Progenitor cell of endocrine pancreas (in vitro differentiated cells): ENCODE measurements at regions not wholly inside any gene's neighbourhood (a gene's known extent, or its start where the extent isn't known, plus 50 kb on each side); places are given as distances from the start of the nearest gene placed in this dataset.
A peak's percentile ranks its signal among the peaks of the same experiment; 100 is the strongest.
"Not testable (repeated sequence)": the region's sequence is repeated elsewhere in the genome, so short reads cannot be mapped to it uniquely, and the experiment has no call there.

ENCODE experiments used
- DNase-seq: peaks from one replicate; pipeline ENCODE4 v3.0.0; 2021; ENCODE audit warnings: low spot score; ENCODE audit not compliant: unreplicated experiment
- H3K27ac Mint-ChIP-seq: 2 replicates; pipeline ENCODE4 v1.8.0; 2021; ENCODE audit warnings: mild to moderate bottlenecking, moderate library complexity, mixed read lengths
- H3K27me3 Mint-ChIP-seq: 2 replicates; pipeline ENCODE4 v1.8.0; 2021; ENCODE audit warnings: mixed read lengths
- H3K36me3 Mint-ChIP-seq: 2 replicates; pipeline ENCODE4 v1.8.0; 2022; ENCODE audit warnings: mixed read lengths; ENCODE audit not compliant: insufficient read depth
- H3K4me1 Mint-ChIP-seq: 2 replicates; pipeline ENCODE4 v1.8.0; 2021; ENCODE audit warnings: low read depth, mixed read lengths
- H3K4me3 Mint-ChIP-seq: 2 replicates; pipeline ENCODE4 v1.8.0; 2021; ENCODE audit warnings: low read depth, mild to moderate bottlenecking, moderate library complexity, mixed read lengths
- H3K9me3 Mint-ChIP-seq: 2 replicates; pipeline ENCODE4 v1.8.0; 2021; ENCODE audit warnings: low read depth, mixed read lengths
- TF ChIP-seq, protein P1 (sequence below): fragments of 200-600 bp; sonication (generic); IDR thresholded peaks from one replicate; pipeline ENCODE4 v1.5.0; 2021; ENCODE audit warnings: antibody characterized with exemption, mild to moderate bottlenecking; ENCODE audit not compliant: unreplicated experiment

DNA sequence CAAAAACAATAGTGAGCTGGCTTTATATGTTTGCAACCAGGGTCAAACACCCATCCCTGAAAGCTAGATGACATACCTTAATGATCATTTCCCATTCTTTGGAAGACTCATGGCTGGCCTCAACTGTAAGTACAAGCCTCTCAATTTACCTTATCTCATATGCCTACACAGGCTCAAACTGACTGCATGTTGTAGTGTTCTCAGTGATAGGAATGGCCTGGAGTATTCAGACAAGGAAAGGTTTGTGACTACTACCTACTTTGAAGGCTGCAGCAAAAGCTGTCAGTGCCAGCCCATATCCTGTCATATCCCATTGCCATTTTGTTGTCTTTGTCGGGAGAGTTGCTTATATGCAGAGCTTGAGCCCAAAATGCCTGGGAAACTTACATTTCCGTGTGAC lies 205.2 kb upstream of the MOCS1 start:
- H3K36me3 Mint-ChIP-seq: peaks cover 2% of the 10 kb centered on the region
- H3K4me3 Mint-ChIP-seq: no peak overlapping the region
- peaks cover 19% of the 10 kb centered on the region for H3K4me1 Mint-ChIP-seq
- H3K27me3 Mint-ChIP-seq: no peaks in the 10 kb centered on the region
- DNase-seq: no peak
- TF ChIP-seq, protein P1, sequence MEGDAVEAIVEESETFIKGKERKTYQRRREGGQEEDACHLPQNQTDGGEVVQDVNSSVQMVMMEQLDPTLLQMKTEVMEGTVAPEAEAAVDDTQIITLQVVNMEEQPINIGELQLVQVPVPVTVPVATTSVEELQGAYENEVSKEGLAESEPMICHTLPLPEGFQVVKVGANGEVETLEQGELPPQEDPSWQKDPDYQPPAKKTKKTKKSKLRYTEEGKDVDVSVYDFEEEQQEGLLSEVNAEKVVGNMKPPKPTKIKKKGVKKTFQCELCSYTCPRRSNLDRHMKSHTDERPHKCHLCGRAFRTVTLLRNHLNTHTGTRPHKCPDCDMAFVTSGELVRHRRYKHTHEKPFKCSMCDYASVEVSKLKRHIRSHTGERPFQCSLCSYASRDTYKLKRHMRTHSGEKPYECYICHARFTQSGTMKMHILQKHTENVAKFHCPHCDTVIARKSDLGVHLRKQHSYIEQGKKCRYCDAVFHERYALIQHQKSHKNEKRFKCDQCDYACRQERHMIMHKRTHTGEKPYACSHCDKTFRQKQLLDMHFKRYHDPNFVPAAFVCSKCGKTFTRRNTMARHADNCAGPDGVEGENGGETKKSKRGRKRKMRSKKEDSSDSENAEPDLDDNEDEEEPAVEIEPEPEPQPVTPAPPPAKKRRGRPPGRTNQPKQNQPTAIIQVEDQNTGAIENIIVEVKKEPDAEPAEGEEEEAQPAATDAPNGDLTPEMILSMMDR: no peak
- H3K27ac Mint-ChIP-seq: no peak overlapping the region
- H3K9me3 Mint-ChIP-seq: peaks cover 16% of the 10 kb centered on the region

- peak overlapping the region; percentile 30 for H3K4me3 Mint-ChIP-seq
- H3K4me1 Mint-ChIP-seq: peaks cover 19% of the 10 kb centered on the region
- peaks cover 2% of the 10 kb centered on the region for H3K36me3 Mint-ChIP-seq
- peak overlapping the region; percentile 87 for H3K27ac Mint-ChIP-seq
- no peaks in the 10 kb centered on the region for H3K27me3 Mint-ChIP-seq
- DNase-seq: no peak
- TF ChIP-seq, protein P1: no peak
- H3K9me3 Mint-ChIP-seq: peaks cover 17% of the 10 kb centered on the region
Observed at GRCh38 chr6:40138273-40138720, 204.0 kb upstream of the MOCS1 start.

GRCh38 chr6:40135491-40136072 lies 201.3 kb upstream of the MOCS1 start:
- Mint-ChIP-seq H3K27me3 (no peaks in the 10 kb centered on the region), H3K27ac (no peak overlapping the region), H3K36me3 (peaks cover 2% of the 10 kb centered on the region), H3K4me1 (peaks cover 19% of the 10 kb centered on the region), H3K9me3 (peaks cover 17% of the 10 kb centered on the region), H3K4me3 (no peak overlapping the region)
- no peak for DNase-seq
- TF ChIP-seq, protein P1: no peak

DNA sequence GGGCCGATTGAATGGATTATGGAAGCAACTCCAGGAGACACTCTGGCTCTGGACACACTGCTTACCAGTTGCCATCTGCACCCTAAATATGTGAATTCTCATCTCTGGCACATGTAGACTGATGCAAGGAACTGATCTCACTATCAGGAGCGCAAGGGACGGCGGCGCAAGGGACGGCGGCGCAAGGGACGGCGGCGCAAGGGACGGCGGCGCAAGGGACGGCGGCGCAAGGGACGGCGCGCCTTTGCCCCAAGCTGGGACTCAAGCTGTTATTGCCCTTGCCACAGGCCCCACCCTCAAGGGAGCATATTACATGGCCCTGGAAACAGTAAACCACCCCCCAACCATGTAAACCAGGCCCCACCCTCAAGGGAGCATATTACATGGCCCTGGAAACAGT lies 199.7 kb upstream of the MOCS1 start:
- H3K4me3 Mint-ChIP-seq, H3K36me3 Mint-ChIP-seq, H3K27ac Mint-ChIP-seq, DNase-seq, H3K27me3 Mint-ChIP-seq: not testable (repeated sequence)
- Mint-ChIP-seq H3K4me1 (peaks cover 15% of the 10 kb centered on the region), H3K9me3 (peaks cover 24% of the 10 kb centered on the region)

GRCh38 chr6:40131675-40132074 lies 197.4 kb upstream of the MOCS1 start:
- Mint-ChIP-seq H3K9me3 (peaks cover 19% of the 10 kb centered on the region), H3K27me3 (no peaks in the 10 kb centered on the region), H3K36me3 (no peaks in the 10 kb centered on the region), H3K4me1 (peaks cover 2% of the 10 kb centered on the region), H3K4me3 (no peak overlapping the region), H3K27ac (no peak overlapping the region)
- no peak for DNase-seq
- TF ChIP-seq, protein P1: no peak

DNA sequence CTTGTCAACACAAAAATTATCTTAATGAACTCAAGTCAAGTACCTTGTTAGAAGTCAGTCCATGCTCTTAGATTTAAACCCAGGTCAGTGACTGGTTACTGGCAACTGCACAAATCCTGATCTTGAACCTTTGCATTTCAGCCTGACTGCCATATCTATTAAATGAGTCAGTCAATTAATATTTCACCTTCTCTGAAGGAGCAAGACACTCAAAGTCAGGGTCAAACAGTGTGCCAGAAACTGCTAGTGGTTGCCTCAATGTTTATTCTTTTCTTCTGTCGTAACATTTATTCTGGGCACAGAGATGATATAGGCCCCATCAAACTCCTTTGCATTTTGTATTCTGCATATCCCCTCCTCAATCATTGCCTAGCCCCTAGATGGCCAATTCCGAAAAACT lies 193.9 kb upstream of the MOCS1 start:
- H3K27me3 Mint-ChIP-seq: peaks cover 4% of the 10 kb centered on the region
- peaks cover 11% of the 10 kb centered on the region for H3K9me3 Mint-ChIP-seq
- no peak overlapping the region for H3K4me3 Mint-ChIP-seq
- no peak overlapping the region for H3K27ac Mint-ChIP-seq
- TF ChIP-seq, protein P1: no peak
- peaks cover 2% of the 10 kb centered on the region for H3K4me1 Mint-ChIP-seq
- DNase-seq: no peak
- no peaks in the 10 kb centered on the region for H3K36me3 Mint-ChIP-seq
